GM19025 (cell line): ENCODE measurements at regions not wholly inside any gene's neighbourhood (a gene's known extent, or its start where the extent isn't known, plus 50 kb on each side); places are given as distances from the start of the nearest gene placed in this dataset.
"Not testable (repeated sequence)": the region's sequence is repeated elsewhere in the genome, so short reads cannot be mapped to it uniquely, and the experiment has no call there.

Source experiments
- ATAC-seq: cut with Tn5 transposase; IDR thresholded peaks from one replicate; pipeline ENCODE4 v1.9.1; 2021; ENCODE audit warnings: mild to moderate bottlenecking, low read depth, moderate library complexity; ENCODE audit not compliant: unreplicated experiment

- no peak for ATAC-seq
Measured at GRCh38 chr10:121252756-121253155, 345.5 kb downstream of the FGFR2 start.

GRCh38 chr10:121260377-121260776 lies 337.9 kb downstream of the FGFR2 start:
- ATAC-seq, result no peak

DNA sequence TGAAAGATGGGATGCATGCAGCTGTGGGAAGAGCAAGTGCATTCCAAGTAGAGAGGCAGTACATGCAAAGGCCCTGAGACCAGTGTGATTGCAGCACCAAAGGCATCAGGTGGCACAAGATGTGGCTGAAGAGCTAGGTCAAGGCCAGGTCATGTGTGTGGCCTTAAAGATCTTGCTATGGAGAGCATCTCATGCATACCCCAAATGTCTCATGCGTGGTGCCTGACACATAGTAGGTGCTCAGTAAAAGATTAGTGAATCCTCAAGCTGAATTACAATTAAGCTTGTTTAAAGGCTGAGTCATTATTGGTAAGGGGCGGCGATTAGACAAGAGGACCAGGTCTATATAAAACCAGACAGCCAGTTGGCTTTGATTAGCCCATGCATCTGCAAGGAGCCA lies 336.6 kb downstream of the FGFR2 start:
- no peak for ATAC-seq

GRCh38 chr10:121262774-121263430 lies 335.3 kb downstream of the FGFR2 start:
- no peak for ATAC-seq

- no peak for ATAC-seq
Measured at GRCh38 chr10:121263431-121263783, 334.8 kb downstream of the FGFR2 start.

DNA sequence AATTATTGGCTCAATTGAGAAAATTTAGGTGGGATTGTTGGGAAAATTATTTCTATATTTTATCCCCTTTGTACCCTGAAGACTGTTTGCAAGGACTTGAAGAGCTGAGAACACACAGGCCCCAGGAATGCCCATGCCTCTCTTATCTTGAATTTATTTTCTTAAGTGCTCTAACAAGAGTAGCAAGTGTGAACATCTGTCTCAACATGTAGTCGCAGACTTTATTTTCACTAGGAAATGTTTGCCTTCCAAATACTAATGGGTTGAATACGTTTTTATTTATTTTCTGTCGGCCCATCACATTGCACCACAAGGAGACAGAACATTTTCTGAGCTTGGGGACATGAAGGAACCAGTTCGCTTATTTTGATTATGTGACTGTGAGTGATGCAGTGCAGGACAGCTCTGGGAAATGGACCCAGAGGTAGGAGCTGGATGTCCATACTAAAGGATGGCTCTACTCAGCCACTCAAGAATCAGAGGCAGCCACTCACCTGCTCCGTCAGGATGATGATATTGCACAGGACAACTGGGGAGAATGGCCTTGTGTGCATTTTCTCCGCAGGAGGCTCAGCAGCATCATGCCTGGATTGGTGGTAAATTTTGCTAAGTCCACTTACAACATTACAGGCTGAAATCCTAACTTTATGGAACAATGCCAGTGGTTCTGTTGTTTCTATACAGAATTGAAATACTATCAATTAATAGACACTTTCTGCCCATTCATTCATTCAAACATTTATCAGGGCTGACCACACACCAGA lies 332.7 kb downstream of the FGFR2 start:
- no peak for ATAC-seq

GRCh38 chr10:121266370-121266769 lies 331.9 kb downstream of the FGFR2 start:
- no peak for ATAC-seq

DNA sequence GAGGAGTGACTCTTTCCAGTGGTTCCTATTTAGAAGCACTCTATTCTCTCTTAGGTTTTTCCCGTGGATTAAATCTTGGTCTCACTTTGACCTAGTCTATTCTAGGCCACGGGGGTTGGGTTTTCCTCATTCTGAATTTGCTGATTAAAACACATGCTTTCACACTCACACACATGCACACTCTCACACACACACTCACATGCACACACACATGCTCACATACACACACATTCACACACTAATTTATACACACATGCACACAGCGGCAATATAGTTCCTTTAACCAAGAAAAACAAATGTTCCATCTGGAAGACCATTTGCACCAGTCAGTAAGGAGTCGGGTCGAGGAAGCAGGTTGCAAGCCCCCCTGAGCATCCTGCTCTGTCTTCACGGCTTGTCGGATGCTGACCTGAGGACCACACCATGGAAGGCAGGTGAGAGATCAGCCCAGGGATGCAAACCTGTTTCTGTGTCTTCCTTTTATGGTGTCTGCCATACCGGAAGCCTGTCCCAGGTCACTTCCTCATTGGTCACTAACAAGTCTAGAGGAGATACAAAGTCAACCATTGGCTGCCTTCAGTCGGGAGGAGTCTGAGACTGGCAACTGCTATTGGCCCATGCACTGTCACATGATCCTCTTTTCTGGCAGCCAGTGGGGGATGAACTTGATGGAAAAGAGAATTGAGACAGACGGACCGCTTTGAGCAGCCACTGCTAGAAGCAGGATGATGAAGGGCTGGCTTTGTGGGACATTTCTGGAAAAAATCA lies 330.8 kb downstream of the FGFR2 start:
- no peak for ATAC-seq

DNA sequence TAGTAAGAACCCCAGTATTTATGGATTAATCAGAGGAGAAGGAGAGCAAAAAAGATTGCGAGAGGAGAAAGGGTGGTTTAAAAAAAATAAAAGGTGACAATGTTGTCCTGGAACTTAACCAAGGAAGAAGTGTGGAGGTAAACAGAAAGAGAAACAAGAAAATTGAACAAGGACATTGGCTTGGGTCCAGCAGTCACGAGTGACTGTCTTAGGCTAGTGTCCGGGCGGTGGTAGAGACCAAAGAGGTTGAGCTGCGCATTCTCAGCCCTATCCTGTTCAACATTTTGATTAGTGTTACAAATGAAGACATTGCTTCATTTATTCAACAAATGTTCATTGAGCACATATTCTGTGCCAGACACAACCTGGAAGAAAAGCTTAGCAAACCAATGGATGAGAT lies 329.9 kb downstream of the FGFR2 start:
- no peak for ATAC-seq

- ATAC-seq, result no peak
Measured at GRCh38 chr10:121268863-121269432, 329.3 kb downstream of the FGFR2 start.

DNA sequence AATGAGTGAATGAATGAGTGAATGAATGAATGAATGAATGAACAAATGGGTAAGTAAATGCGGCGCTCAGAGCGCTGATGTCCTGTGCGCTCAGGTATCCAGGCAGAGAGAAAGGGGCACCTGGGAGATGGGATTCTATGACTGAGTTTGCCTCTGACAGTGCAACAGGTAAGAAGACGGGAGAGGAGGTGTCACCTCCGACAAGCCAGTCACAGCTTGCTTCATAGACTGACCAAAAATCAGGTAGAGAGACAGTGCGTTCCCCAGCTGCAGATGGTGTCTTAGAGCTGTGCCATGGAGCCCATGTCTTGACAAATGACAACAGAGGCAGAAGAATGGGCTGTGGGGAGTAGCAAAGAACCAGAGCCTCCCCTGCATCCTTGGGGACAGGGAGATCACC lies 327.3 kb downstream of the FGFR2 start:
- no peak for ATAC-seq

DNA sequence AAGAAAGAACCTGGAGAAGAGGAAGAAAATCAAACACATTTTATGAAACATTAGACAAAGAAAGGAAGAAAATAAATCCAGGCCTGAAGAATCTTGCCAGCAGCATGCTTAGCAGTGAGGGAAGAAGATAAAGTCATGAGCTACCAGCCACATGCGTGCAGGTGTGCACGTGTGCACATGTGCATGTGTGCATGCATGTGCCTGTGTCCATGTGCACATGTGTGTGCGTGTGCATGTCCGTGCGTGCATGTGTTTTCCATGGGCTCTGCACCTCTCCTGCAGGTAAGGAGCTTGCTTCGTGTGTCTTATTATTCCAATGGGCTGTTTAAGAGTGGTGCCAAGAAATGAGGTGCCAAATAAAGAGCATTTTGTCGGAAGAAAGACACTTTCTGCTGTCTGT lies 322.2 kb downstream of the FGFR2 start:
- ATAC-seq, result no peak

DNA sequence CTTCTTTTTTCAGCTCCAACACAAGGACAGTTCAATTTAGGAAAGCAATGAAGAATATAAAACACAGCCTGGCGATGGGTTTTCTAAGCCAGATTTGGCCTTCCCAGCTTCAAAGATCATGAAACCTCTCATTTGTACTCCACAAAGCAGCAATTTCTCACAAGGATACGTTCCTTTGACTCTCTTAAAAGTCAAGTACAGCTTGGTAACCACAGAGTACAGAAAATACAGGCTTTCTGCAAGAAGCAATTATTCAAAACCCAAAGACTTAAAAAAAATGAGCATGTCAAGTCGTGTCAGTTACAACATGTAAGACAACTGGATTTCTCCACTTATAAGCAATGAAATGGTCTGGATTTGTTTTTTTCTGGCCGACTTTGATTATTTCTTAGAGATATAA lies 321.4 kb downstream of the FGFR2 start:
- no peak for ATAC-seq

GRCh38 chr10:121278386-121278785 lies 319.9 kb downstream of the FGFR2 start:
- not testable (repeated sequence) for ATAC-seq

DNA sequence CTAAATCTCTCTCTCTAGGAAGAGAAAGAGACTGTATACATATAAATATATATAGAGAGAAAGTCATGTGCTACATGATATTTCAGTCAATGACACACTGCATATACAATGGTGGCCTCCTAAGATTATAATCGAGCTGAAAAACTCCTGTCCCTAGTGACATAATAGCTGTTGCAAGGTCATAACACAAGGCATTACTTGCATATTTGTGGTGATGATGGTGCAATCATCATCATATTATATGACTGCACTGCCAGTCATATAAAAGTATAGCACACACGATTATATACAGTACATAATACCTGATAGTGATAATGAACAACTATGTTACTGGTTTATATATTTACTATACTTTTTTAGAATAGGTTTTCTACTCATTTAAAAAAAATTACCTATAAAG lies 316.7 kb downstream of the FGFR2 start:
- no peak for ATAC-seq

GRCh38 chr10:121282264-121282663 lies 316.0 kb downstream of the FGFR2 start:
- ATAC-seq, result no peak

DNA sequence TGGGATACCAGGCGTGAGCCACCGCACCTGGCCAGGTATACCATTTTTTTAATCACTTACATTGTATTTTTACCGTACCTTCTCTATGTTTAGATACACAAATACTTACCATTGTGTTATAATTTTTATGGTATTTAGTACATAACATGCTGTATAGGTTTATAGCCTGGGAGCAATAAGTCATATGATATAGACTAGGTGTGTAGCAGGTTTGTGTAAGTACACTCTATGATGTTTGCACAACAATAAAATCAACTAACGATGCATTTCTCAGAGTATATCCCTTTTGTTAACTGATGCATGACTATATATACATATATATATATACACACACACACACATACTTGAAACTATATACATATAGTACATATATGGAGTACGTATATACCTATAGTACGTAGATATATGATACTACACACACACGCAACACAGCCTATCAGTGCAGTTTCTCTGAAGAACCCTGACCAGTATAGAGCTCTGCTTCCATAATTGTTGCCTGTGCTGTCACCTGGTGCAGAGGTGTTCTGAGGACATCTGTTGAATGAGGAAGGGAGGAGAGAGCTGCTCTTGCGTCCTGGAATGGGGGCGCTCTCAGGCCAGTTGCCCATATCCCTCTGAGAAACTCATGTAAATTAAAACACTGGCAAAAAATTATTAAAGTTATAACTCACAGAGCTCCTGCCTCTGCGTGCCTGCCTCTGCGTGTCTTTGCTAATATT lies 315.3 kb downstream of the FGFR2 start:
- ATAC-seq, result no peak

- no peak for ATAC-seq
Measured at GRCh38 chr10:121284936-121285335, 313.3 kb downstream of the FGFR2 start.

GRCh38 chr10:121285406-121286196 lies 312.6 kb downstream of the FGFR2 start:
- no peak for ATAC-seq

DNA sequence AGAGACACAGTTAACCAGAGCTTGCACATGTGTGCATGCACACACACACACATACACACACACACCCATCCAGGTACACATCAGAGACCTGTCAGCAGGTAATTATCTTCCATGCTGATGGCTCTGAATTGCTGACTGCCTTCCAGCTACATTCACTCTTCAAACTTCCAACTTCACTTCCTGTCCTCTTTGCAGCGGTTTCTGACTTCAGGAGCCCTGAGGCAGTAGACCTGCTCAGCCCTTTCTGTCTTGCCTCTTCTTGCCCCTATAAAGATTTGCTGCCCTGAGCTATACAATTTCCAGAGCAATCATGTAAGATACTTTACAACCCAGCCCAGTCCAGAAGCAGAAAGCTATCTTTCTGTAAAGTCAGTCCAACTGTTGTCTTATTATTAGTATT lies 310.2 kb downstream of the FGFR2 start:
- no peak for ATAC-seq
